H7 (cell line): ENCODE measurements at regions not wholly inside any gene's neighbourhood (a gene's known extent, or its start where the extent isn't known, plus 50 kb on each side); places are given as distances from the start of the nearest gene placed in this dataset.

ENCODE experiments used
- DNase-seq: peaks from one replicate; pipeline ENCODE4 v3.0.0; 2012
- H3K27me3 ChIP-seq: 2 replicates; pipeline ENCODE4 v1.6.0; 2011; ENCODE audit warnings: mild to moderate bottlenecking, low read length; ENCODE audit not compliant: control insufficient read depth, insufficient read depth
- H3K36me3 ChIP-seq: replicated peaks from 2 replicates; pipeline ENCODE4 v1.5.1; 2011; ENCODE audit warnings: low read length; ENCODE audit not compliant: control insufficient read depth, insufficient read depth
- H3K4me3 ChIP-seq: 2 replicates; pipeline ENCODE4 v1.5.1; 2011; ENCODE audit warnings: low read depth, mild to moderate bottlenecking, control low read depth, low read length, moderate library complexity; ENCODE audit not compliant: insufficient read depth

DNA sequence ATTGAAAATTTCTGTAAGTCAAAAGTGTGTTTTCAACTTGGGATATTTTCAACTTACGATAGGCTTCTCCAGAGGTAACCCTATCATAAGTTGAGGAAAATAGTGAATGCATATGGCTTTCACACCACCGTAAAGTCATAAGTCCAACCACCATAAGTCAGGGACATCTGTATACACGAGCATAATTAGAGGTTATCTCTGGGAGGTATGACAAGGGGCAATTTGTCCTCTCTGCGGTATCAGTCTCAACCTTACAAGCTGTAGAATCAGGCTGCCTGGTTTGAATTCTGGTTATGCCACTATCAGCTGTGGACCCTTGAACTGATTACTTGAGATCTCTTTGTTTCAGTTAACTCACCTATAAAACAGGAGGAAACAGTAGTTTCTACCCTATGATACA, 202.9 kb upstream of the JARID2 start:
- Histone ChIP-seq H3K27me3 (no peaks in the 10 kb centered on the region), H3K4me3 (no peak overlapping the region), H3K36me3 (no peaks in the 10 kb centered on the region)
- no peak for DNase-seq

DNA sequence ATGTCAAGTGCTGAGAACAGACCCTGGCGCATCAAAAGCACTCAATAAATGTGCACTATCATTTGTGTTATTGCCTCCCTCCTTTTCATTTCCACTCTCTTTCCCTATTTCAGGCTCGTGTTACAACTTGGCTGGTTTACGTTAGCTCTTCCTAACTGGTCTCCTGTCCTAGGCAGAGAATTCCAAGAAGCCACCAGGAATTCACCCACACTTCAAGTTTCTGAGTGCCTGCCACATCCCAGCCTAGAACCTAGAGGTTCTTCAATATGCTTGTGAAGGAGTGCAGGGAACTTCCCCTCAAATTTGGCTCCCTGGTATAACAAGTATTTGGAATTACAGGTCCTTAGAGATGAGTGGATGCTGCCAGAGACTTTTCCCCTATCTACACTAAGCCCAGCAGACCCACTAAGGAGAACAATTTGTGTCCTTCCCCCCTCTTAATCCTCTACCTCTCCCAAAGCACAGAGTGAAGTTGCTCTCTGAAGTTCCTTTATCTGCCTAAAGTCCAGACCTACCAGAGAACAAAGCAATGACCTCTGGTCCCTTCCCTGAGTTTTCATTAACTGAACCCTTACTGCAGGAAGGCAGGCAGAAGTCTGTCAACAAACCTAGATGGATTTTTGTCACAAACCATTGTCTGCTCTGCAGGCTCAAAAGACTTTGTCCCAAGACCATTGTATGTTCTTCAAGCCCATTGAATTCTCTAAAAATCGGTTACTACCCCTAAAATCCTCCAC, 201.6 kb upstream of the JARID2 start:
- Histone ChIP-seq H3K27me3 (no peaks in the 10 kb centered on the region), H3K36me3 (no peaks in the 10 kb centered on the region), H3K4me3 (no peak overlapping the region)
- no peak for DNase-seq

DNA sequence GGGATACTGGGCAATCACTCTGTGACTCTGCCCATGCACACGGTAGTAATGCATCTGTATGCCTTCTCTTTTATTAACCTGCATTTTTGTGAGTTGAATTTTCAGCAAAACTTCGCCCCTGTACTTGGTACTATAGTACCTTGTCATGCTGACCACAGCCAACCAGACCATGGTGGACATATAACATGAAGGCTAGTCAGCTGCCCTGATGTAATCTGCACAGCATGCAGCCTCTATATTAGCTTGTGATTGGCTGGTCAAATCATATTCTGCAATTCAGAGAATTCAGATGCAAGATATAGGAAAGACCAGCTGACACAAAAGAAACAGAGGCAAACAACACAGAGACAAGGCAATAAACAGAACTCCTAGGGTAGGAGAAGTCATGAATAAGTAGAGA, 200.9 kb upstream of the JARID2 start:
- H3K36me3 ChIP-seq, result no peaks in the 10 kb centered on the region
- no peak for DNase-seq
- no peak overlapping the region for H3K4me3 ChIP-seq
- H3K27me3 ChIP-seq, result no peaks in the 10 kb centered on the region

DNA sequence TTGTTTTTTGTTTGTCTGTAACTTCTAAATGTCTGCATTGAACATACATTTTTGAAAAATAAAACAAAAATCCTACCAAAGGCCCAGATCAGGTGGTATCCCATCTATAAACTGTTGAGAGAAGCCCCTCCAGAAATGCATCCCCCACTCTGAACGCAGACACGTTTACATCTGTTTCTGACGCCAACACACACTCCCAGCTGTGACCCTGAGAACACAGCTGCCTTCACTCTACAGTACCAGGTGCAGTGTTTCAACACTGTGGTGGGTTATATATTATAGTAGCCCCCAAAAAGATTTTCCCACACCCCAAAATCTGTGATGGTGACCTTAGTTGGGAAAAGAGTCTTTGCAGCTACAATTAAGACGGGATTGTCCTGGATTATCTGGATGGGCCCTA, 199.1 kb upstream of the JARID2 start:
- Histone ChIP-seq H3K27me3 (no peaks in the 10 kb centered on the region), H3K36me3 (no peaks in the 10 kb centered on the region), H3K4me3 (no peak overlapping the region)
- no peak for DNase-seq

DNA sequence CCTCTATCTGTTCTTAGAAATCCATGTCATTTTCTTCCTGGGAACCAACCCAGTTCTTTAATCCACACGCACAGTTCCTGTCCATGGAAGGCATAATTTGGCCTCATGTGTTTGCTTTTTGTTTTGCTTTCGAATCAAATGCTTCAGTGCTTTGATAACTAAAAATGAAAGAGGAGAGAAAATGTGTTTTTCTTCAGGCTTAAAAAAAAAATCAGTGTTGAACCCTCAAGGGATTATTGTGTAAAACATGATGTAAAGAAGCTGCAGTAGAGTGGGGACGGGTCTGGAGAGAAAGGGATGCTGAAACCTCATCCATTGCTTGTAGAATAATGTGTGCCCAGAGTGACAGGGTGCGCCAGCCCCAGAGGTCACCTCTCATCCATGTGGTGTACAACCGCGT, 197.5 kb upstream of the JARID2 start:
- no peaks in the 10 kb centered on the region for H3K36me3 ChIP-seq
- no peak for DNase-seq
- H3K4me3 ChIP-seq, result no peak overlapping the region
- H3K27me3 ChIP-seq, result no peaks in the 10 kb centered on the region

DNA sequence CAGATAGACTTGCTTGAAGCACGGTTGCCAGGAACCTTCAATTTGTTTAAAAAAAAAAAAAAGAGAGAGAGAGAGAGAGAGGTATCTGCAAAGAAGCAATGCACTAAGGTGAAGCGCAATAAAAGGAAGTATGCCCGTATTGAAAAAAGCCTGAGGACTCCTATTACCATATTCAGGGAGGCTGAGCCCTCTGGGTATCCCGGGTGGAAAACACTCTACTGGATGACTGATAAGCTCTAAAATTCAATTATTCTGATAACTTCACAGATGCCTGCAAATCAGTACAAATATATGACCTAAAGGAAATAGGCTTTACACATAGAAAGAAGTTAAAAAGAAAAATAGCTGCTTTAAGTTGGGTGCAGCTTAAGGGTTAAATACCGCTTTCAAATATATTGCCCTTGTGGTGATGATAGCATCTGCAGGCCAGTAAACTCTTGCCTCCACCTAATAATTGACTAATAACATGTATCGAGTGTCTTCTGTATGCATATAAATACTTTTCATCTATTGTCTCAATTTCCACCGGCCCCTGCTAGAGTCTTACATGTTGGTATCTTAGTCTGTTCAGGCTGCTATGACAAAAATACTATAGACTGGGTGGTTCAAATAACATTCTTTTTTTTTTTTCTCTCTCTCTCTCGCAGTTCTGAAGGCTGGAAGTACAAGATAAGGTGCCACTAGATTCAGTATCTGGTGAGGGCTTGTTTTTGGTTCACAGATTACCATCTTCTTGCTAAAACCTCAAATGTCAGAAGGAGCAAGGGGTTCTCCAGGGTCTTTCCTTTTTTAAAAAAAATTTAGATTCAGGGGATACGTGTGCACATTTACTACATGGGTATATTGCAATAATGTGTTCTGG, 187.4 kb upstream of the JARID2 start:
- Histone ChIP-seq H3K27me3 (no peaks in the 10 kb centered on the region), H3K4me3 (no peak overlapping the region), H3K36me3 (no peaks in the 10 kb centered on the region)
- peak; percentile 41 for DNase-seq

DNA sequence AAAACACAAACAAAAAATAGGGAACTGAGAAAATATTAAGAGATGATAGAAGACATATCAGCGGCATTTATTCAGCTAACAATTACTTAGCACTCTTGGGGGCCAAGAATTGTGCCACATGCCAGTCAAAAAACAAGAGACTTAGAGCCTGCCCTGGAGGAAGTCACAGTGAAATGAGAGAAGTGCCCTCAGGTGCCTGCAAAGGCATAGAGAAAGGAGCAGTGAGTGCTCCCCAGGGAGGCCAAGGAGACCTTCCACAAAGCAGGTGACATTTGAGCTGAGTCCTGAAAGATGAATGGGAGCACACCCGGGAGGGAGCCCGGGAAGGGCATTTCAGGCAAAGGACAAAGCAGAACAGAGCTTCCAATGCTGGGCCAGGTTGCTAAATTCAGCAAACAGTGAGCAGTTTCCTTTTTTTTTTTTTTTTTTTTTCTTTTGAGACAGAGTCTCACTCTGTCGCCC, 184.7 kb upstream of the JARID2 start:
- peak; percentile 58 for DNase-seq
- Histone ChIP-seq H3K36me3 (no peaks in the 10 kb centered on the region), H3K4me3 (no peak overlapping the region), H3K27me3 (no peaks in the 10 kb centered on the region)

DNA sequence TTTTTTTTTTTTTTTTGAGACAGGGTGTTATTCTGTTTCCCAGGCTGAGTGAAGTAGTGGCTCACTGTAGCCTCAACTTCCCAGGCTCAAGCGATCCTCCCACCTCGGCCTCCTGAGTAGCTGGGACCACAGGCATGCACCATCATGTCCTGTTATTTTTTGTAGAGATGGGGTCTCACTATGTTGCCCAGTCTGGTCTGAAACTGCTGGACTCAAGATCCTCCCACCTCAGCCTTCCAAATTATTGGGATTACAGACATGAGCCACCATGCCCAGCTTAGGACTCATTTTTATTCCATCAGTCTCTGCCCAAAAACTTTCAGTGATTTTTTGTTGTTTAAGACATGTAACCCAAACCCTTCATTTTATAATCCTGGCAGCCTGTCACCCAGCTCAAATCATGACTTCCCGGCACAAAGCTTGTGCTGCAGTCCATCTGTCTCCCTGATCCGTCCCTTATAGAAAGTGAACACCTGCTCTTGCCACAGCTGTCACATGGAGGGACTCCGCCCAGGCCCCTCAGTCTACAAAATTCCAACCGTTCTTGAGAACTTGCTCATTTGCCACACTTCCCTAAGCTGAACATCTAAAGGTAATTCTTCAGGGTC, 183.9 kb upstream of the JARID2 start:
- no peak for DNase-seq
- Histone ChIP-seq H3K36me3 (no peaks in the 10 kb centered on the region), H3K4me3 (no peak overlapping the region), H3K27me3 (no peaks in the 10 kb centered on the region)

DNA sequence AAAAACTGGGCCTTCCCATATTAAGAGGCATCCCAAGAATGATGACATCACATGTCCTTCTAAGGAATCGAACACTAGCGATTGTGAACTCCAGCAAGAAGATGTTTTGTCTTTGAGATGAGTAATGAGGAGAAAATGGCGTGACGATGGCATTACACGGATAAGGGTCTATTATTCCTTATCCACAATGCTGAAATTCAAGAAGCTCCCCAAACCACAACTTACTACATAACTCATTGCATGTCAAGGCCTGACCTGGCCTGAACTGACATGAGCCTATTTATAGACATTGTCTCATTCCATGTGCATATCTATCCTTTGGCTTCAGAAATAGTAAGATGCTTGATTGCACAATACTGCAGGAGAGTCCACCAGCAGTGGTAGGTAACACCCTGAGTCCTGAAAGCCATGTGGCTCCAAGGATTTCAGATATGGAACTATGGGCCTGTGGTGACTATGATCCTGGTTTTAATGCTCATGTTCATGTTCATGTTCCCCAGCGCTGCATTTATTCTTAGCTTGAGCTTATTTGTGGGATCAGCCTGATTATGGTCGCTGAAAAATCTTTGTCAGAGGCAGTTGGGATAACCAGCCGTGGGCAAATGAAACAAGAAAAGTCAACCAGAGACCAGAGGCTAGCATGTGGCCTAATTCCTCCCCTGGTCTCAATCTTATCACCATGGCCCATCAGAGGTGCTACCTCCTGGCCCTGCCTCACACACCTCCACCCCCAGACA, 183.2 kb upstream of the JARID2 start:
- no peaks in the 10 kb centered on the region for H3K27me3 ChIP-seq
- H3K36me3 ChIP-seq, result no peaks in the 10 kb centered on the region
- DNase-seq, result no peak
- H3K4me3 ChIP-seq, result no peak overlapping the region

DNA sequence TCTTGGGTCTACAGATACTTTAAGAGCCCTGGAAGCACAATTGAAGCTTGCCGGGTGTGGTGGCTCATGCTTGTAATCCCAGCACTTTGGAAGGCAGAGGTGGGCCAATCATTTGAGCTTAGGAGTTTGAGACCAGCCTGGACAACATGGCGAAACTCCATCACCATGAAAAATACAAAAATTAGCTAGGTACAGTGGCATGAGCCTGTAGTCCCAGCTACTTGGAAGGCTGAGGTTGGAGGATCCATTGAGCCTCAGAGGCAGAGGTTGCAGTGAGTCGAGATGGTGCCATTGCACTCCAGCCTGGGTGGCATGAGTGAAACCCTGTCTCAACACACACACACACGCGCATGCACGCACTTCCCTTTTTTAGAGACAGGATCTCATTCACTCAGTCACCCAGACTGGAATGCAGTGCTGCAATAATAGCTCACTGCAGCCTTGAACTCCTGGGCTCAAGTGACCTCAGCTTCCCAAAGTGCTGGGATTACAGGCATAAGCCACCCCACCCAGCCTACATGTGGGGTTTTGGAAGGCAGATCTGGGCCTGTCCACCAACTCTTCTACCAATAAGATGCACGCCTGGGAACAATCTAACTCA, 182.5 kb upstream of the JARID2 start:
- no peak for DNase-seq
- H3K27me3 ChIP-seq, result no peaks in the 10 kb centered on the region
- no peaks in the 10 kb centered on the region for H3K36me3 ChIP-seq
- H3K4me3 ChIP-seq, result no peak overlapping the region

DNA sequence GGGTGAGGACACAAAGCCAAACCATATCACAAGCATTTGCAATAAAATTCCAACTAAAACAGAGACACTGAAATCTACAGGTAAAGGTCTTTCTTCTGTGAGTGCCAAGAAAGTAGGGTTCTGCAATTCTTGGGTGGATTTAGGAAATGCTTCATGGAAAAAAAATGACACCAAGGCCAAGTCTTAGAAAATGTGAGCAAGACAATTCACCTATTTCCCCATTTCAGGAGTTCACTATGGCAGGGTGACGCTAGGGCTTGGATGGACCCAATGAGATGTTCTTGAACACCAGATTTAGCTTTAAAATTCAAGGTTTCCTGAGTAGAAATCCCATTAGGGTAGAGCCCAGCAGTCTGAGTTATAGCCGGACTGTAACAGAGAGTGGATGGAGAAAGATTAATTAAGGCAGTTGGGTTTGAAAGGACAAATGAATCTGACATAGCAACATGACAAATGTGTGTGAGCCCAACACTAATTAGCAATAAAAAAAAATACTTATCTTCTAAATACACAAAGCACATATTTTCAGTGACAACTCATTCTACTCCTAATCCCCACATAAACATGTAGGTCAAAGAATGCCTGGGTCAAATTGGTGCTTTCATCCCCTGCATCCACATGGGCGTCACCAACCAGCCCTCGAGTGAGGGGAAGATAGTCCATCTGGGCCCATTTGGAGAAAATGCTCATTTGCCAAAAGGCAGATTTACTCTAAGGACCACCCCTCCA, 180.4 kb upstream of the JARID2 start:
- no peaks in the 10 kb centered on the region for H3K36me3 ChIP-seq
- no peak overlapping the region for H3K4me3 ChIP-seq
- DNase-seq, result no peak
- H3K27me3 ChIP-seq, result no peaks in the 10 kb centered on the region

DNA sequence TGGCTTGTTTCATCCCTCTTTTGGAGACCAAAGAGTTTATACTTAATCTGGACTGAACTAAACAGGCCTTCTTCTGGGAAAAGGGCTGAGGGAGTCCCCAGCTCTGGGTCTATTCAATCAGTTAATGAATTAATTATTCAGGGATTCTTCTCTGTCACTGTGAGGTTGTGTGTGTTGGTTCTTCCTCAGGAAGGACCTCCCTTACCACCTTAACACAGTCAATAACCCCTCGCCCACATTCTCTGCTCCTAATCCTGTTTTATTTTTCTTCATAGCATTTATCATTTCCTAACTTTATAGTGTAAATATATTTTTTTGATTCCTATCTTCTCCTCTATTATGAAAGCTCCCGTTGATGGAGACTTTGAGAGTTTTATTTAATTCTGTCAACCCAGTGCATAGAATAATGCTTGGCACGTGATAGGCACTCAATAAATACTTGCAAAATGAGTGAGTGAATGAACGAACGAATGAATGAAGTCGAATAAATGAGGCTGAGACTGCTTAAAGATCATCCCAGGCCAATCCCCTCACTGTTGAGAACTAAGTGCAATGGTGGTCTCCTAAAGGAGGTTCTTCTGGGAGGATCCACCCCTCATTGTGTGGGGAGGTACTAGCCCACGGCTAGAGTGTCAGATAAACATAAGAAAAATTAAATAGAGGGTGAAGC, 179.6 kb upstream of the JARID2 start:
- Histone ChIP-seq H3K36me3 (no peaks in the 10 kb centered on the region), H3K27me3 (no peaks in the 10 kb centered on the region), H3K4me3 (no peak overlapping the region)
- no peak for DNase-seq

DNA sequence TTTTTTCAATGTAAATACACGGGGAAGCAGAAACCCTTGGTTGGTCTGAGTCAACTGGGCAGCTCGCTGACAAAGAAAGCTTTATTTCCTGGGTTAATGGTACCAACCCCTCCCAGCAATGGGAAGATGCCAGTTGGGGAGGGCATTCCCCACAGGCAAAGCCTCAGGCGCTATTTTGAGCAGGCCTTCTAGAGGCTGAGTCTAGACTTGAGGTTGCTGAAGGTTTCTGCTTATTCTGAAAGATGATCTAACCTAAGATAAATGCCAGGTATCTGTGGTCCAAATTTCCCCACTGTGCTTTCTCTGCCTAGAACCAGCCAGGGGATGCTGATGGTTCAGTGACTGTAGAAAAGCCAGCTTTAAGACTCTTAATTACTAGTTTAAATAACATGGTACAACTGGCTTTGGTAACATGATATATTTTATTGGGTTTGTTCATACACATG, 172.5 kb upstream of the JARID2 start:
- no peak for DNase-seq
- Histone ChIP-seq H3K36me3 (no peaks in the 10 kb centered on the region), H3K4me3 (no peak overlapping the region), H3K27me3 (no peaks in the 10 kb centered on the region)
